Thyroid gland (tissue), 4 donors: ENCODE measurements at regions not wholly inside any gene's neighbourhood (a gene's known extent, or its start where the extent isn't known, plus 50 kb on each side); places are given as distances from the start of the nearest gene placed in this dataset.

ENCODE experiments used
- POLR2A ChIP-seq, 2 donors: fragments of 450-650 bp; IDR thresholded peaks; one replicate each; pipeline ENCODE4 v1.6.1; 2017; ENCODE audit warnings: antibody characterized with exemption in 2 of 2, mild to moderate bottlenecking in 2 of 2, moderate library complexity in 1 of 2
- TF ChIP-seq, protein P1 (sequence below), 6 experiments: fragments of 200-600 bp in 3 of 6; fragments of 450-650 bp in 3 of 6; sonication (generic) in 3 of 6; IDR thresholded peaks; one replicate each; pipeline ENCODE4 v1.5.1; 2016 to 2019; ENCODE audit warnings: antibody characterized with exemption in 6 of 6, mild to moderate bottlenecking in 2 of 6, inconsistent platforms in 1 of 6, moderate library complexity in 1 of 6

DNA sequence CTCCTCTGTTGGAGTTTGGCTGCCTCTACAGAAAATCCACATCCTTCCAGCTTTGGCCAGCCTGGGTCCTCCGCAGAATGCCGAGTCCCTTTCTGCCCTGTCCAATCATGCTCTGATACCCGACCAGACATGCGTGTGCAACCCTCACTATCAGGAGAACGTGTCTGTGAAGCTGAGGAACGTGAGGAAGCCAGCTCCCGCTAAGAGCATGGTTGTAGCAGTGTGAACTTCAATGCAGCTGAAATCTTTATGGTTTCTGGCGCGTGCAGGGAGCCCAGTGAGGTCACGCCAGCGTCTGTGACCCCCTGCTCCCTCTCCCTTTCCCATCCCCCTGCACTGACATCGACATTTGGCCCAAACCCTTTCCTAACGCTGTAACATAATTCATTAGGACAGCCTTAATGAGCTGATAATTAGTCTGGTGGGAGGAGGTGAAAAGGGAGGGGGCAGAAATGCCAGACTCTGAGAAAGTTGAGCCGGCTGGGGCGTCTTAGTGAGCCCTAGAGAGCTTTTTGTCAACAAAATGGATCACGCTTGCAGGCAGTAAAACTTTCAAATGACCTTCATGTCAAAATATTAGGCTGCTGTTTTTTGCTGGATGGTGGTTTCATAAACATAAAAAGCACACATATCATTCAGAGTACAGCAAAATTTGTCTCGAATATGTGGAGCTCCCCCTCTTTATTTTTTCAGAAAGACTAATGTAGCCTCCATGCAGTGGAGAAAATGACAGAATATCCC, 423.3 kb downstream of the QKI start:
- TF ChIP-seq, protein P1, sequence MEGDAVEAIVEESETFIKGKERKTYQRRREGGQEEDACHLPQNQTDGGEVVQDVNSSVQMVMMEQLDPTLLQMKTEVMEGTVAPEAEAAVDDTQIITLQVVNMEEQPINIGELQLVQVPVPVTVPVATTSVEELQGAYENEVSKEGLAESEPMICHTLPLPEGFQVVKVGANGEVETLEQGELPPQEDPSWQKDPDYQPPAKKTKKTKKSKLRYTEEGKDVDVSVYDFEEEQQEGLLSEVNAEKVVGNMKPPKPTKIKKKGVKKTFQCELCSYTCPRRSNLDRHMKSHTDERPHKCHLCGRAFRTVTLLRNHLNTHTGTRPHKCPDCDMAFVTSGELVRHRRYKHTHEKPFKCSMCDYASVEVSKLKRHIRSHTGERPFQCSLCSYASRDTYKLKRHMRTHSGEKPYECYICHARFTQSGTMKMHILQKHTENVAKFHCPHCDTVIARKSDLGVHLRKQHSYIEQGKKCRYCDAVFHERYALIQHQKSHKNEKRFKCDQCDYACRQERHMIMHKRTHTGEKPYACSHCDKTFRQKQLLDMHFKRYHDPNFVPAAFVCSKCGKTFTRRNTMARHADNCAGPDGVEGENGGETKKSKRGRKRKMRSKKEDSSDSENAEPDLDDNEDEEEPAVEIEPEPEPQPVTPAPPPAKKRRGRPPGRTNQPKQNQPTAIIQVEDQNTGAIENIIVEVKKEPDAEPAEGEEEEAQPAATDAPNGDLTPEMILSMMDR (IDR thresholded peaks at IDR 0.05), result no peak
- no peak for TF ChIP-seq POLR2A (IDR thresholded peaks at IDR 0.05)
